Left ventricle myocardium superior (tissue), 1 donor: ENCODE measurements at regions not wholly inside any gene's neighbourhood (a gene's known extent, or its start where the extent isn't known, plus 50 kb on each side); places are given as distances from the start of the nearest gene placed in this dataset.
"Not testable (repeated sequence)": the region's sequence is repeated elsewhere in the genome, so short reads cannot be mapped to it uniquely, and the experiment has no call there.

Experiments
- ATAC-seq: fragments of 200-7000 bp; cut with Tn5 transposase; one replicate; pipeline ENCODE4 v1.9.1; 2020; ENCODE audit warnings: mild to moderate bottlenecking, moderate library complexity
- DNase-seq: peaks from one replicate; pipeline ENCODE4 v3.0.0-alpha.2; 2020
- intact Hi-C: fragments of 100-400 bp; cut with micrococcal nuclease; formaldehyde crosslinking; loops from one replicate; pipeline ENCODE4 v1.11.0; 2022
- donor health status: DM: no; HTN: yes; CAD: no; lungs with severe emphysema.

DNA sequence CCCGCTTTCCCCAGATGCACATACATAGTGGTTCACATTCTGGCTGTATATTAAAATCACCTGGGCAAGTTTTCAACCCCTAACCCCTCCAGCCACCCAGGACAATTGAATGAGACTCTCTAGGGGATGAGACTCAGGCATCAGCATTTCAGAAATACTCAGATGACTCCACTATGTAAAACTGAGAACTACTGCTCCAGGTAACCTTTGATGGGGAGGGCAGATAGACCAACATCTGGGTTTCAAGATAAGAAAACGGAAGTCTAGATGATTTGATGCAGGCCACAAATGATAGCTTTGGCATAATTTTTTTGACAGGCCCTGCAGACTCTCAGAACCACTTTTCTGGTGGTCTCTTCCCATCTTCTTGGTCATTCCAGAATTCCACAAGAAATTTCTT, 341.1 kb downstream of the EMP1 start:
- ATAC-seq (no peak), DNase-seq (no peak)
- intact Hi-C loops, result loop anchor here (10.0 kb wide), 1 partner anchor 263 kb away; no protein-coding TSS in a partner anchor

DNA sequence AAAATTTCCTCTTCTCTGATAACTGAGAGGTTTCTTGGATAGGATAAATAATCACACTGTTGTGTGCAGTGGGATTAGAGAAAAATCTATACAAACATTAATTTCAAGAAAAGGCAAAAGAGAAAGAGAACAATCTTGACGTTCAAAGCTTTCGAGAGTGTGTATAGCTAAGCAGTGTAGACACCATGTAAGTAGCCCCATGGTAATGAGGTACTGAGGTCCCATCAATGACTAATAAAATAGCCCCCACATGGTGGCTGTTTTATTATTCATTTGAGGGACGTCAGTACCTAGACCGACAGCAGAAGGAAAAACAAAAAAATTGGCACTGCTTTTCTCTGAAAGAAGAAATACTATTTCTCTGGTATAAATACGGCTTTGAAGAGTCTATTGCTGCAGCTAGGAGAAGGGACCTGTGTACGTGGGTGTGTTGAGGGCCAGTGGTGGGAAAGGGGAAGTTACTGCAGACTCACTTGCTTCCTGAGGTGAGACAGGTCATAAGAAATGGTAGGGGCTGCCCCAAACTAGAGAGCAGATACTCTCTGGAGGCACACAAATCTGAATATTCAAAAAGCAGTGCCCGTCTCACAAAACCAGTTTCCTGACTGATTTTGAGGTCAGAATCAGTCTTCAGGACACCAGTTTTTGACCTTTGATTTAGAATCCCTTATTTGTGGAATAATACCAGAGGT, 339.8 kb downstream of the EMP1 start:
- intact Hi-C loops, result loop anchor here (10.0 kb wide), 1 partner anchor 262 kb away; no protein-coding TSS in a partner anchor
- ATAC-seq, result no peak
- no peak for DNase-seq

DNA sequence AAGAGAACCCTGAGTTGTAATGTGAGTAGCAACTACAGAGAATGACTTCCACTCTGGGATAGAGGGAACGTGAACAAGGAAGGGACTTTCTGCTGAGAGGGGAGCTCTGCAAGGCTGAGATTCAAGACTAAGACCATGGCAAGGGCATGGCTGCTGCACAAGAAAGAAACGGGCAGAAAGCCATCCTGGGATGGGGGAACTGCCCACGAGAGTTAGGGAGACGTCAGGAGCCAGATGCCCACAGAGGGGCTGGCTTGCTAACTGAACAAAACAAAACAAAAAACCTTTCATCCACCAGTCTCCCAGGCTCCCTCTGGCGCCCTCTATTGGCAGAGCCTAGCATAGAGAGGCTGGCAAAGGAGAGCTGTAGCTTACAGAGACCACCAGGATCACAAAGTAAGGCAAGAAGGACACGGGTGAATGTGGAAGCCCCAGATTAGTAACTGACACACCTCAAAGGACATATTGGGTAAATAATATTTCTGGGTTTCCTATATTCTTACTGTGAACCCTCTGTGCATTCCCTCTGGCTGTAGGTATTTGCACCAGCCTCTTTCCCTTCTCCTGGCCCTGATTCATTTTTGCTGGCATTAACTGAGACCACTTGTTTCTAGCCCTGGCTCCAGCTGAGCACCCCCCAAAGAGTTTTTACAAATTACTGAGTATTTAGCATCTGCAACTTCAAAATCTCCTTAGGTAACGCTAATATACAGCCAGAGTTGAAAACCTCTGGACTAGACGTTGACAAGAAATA, 338.3 kb downstream of the EMP1 start:
- intact Hi-C loops, result loop anchor here (5.0 to 10.0 kb wide), 2 partner anchors 173 to 260 kb away; no protein-coding TSS in a partner anchor
- peak; percentile 79 for DNase-seq
- ATAC-seq, result peak; percentile 74

DNA sequence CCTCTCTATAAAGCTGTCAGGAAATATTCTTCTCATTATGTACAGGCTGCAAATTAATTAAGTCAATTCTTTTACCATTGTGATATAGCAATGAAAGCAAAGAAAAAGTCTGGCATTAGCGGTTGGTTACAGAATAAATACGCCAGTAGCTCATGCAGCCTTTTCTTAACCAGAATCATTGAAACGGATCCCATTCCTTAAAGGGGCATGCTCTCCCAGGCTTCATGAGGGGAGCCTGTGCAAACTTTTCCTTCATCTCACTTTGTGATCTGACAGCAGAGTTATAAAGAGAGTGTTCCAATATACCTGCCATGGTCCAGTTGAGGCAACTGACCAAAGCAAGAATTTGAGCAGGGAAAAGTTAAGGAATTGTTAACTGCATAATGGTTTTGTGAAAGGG, 337.7 kb downstream of the EMP1 start:
- ATAC-seq, result peak; percentile 45
- intact Hi-C loops, result loop anchor here (5.0 to 10.0 kb wide), 2 partner anchors 172 to 259 kb away; no protein-coding TSS in a partner anchor
- DNase-seq, result no peak

DNA sequence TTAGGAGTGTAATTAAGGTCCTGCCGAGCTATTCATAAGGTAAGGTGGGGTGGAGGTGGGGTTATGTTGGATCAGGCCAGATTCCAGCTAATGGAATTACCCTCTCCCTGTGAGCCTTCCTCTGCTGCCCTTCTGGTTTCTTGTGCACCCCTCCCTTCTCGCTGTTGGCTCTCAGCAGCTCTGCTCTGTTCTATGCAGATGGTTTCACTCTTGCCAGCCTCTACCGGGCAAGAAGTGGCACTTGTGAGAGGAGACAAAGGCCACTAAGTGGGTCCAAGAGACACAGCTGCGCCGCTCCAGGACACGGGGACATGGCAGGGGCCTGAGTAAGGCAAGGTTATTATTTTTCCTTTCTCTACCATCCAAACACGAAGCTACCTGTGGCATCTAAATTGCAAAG, 334.4 kb downstream of the EMP1 start:
- no peak for ATAC-seq
- intact Hi-C loops, result loop anchor here (5.0 to 10.0 kb wide), 2 partner anchors 169 to 256 kb away; no protein-coding TSS in a partner anchor

DNA sequence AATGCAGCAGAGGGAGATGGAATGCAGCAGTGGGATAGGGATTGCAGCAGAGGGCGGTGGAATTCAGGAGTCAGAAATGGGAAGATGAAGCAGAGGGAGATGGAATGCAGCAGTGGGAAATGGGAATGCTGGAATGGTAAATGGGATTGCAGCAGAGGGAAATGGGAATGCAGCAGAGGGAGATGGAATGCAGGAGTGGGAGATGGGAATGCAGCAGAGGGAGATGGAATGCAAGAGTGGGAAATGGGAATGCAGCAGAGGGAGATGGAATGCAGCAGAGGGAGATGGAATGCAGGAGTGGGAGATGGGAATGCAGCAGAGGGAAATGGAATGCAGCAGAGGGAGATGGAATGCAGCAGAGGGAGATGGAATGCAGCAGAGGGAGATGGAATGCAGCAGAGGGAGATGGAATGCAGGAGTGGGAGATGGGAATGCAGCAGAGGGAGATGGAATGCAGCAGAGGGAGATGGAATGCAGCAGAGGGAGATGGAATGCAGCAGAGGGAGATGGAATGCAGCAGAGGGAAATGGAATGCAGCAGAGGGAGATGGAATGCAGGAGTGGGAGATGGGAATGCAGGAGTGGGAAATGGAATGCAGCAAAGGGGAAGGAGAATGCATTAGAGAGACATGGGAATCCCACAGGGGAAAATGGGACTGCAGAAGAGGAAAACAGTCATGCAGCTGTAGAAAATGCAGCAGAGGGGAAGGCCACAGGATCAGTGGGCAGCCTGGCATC, 329.8 kb downstream of the EMP1 start:
- intact Hi-C loops, ATAC-seq, DNase-seq: not testable (repeated sequence)

More for the DNA sequence above, 334.4 kb downstream of the EMP1 start:
- no peak for DNase-seq

DNA sequence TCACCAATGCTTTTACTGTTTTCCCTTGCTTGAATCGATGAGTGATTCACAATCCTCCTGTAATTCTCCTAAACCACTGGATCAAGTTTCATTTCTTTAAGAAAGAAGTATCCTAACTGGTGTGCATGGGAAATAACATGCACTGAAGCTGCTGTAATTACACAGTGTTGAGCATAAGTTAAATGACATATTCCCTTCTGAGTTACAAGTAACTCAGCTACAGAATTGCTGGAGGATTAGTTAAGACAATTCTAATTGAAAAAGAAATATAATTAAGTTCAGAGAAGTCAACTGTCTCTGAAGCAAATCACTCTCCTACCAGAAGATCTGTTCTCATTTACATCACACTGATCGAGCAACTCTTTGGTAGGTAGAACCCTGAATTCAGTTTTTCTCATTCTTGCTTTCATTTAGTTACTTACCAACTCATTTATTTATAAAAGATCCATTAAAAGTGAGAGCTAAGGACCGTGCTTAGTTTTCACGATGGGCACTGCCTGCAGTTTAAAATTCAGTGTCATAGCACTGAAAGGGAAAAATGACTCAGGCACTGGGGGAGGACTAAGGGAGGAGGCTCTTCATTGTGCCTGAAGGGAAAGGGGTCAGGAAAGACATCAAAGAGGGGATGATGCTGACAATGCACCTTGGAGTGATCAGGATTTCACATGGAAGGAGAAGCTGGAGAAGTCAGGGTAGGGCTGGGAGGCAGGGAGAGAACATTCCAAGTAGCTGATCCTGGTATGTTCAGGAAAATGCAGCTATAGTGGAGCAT, 327.2 kb downstream of the EMP1 start:
- intact Hi-C loops, result no loop called here
- DNase-seq (no peak), ATAC-seq (no peak)

DNA sequence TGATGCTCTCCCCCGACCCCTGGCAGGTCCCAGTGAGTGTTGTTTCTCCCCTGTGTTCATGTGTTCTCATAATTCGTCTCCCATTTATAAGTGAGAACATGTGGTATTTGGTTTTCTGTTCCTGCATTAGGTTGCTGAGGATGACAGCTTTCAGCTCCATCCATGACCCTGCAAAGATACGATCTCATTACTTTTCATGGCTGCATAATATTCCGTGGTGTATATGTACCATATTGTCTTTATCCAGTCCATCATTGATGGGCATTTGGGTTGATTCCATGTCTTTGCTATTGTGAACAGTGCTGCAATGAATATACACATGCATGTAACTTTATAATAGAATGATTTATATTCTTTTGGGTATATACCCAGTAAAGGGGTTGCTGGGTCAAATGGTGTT, 321.5 kb downstream of the EMP1 start:
- DNase-seq, intact Hi-C loops, ATAC-seq: not testable (repeated sequence)

DNA sequence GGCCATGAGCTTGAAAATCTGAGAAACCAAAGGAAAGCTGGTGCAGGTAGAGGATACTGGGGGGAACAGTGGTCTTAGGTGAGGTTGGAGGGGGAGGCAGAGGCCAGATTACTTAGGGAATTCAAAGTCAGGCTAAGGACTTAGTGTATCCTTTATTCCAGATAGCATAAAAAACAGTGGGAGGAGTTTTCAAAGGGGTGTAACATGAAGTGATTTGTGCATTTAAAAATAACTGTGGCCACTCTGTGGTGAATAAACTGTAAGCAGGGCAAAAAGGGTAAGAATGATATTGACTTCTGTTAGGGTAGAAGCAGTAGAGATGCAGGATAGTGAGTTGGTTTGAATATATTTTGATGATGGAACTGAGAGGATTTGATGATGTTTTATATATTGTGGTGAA, 313.2 kb downstream of the EMP1 start:
- DNase-seq (no peak), ATAC-seq (no peak)
- intact Hi-C loops, result no loop called here

DNA sequence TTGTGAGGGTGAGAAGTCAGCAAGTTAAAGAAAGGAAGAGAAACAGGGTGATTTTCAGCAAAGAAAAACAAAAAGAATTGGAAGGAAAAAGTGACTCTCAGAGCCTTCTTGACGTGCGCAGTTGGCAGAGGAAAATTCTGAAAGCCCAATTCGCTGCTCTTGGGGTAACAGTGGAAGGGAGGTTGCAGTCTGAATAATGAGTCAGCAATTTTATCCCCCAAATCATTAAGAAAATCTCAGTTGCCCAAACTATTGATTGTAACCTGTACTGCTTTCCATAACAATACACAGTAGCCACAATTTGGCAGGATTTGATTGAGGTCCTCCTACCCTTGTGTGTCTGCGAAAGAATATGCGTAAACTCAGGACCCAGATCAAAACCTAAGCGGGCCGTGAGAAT, 309.1 kb downstream of the EMP1 start:
- ATAC-seq, result no peak
- DNase-seq, result no peak
- intact Hi-C loops, result no loop called here

DNA sequence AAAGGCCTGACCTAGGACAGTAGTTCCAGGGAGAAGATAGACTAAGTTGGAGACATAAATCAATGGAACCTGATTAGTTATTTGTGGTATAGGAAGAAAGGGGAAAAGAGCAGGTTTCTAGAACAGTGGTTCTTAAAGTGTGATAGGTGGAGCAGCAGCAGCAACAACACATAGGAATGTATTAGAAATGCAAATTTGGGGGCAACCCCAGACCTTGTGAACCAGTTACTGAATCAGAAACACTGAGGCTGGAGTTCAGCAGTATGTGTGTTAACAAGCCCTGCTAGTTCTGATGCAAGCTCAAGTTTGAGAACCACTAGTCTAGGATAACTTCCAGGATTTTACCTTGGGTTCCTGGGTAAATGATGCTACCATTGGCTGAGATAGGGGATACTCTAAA, 308.7 kb downstream of the EMP1 start:
- ATAC-seq (no peak), DNase-seq (no peak)
- intact Hi-C loops, result no loop called here

DNA sequence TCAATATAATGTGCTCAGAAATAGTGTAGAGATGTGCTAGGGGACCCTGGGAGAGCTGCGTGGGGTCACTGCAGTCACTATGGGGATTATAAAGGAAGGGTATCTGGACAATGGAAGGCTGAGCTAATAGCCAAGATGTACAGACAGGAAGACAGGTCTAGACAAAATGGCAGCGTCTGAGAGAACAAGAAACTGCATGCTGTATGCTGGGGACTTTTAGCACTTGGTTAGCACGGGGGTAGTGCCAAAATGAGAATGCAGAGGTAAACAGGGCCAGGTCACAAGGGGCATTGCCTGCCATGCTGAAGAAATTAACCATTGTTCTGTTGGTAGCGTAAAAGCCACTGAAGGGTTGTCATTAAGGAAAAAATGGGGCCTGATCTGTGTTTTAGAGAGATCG, 308.2 kb downstream of the EMP1 start:
- intact Hi-C loops, result no loop called here
- ATAC-seq (no peak), DNase-seq (no peak)

DNA sequence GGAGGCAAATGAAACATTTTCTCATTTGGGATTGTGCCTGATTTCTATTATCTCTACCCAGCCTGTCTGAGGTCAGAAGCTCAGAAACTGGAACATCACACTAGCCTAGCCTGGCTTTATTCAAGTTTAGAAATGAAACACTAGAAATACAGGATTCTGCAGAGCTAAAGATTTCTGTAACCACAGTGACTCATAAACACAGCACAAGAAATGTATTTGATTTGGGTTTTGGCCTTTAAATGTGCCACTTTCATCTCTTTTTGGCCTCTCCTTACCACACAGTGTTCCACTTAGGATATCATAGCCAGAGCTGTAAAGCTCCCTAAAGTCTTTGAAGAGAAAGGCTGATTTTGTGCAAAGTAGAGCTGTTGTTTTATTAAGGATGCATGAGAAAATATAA, 307.5 kb downstream of the EMP1 start:
- DNase-seq, result no peak
- intact Hi-C loops, result no loop called here
- peak; percentile 13 for ATAC-seq

DNA sequence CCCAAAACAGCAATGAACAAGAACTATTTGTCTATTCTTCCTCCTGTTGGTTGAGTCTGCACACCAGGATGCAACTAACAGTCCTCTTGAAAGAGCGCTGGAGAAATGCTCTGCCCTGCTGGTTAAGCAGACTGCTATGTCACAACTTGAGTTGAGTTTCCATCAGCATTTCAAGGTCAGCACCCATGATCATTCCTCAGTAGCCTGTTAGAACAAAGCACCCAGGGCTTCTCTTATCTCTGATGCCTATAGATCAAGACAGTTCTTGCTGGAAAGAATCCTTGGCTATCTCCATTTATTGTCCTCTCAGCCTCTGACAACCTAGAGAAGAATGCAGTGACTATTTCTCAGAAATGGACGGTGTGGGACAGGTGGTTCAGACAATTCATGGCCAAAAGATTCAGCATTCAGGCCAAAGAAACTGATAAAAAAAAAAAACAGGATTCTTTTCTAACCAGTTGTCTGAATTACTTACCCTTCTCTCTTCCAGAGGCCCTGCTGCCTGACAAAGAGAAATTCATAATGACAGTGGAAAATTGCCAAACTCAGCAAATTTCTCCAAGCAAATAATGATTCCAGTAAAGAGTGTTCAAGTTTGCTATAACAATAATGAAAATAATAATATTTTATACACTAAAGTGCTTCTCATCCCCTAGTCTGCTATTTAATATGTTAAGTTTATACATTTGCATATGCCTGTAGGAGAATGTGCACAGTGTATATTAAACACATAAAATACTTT, 306.7 kb downstream of the EMP1 start:
- ATAC-seq (no peak), DNase-seq (no peak)
- intact Hi-C loops, result no loop called here

DNA sequence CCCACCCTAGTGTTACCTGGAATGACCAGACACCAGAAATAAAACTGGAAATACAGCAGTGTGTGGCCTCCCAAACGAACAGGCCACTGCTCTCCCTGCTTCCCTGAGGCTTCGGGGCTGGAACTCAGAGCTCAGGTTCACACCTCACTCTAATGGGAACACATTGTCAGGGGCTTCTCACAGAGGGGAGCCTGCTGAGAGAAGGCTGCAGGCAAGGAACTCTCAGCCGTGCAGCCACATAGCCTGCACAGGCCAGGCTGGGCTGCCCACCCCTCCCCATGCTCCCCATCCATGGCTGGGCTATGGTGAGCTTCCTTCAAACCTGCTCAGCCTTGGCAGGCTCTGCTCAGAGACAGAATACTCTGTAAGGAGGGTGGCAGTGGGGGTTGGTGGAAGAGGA, 302.5 kb downstream of the EMP1 start:
- ATAC-seq (no peak), DNase-seq (no peak)
- intact Hi-C loops, result no loop called here

DNA sequence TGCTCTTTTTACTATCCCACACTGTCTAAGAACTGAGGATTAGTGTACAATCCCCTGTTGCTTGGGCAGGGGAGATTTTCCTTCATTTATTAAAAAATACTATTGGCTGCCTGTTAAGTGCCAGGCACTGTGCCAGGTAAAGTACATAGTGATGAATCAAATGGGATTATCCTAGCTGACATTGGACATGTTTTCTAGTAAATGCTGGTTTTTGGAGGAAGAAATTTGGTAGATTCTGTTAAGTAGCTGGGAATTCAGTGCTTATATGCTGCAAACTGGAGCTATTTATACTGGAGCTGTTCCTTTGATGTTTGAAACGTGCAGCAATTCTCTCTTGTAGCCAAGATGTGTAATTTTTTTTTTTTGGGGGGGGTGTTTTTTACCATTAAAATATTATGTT, 299.6 kb downstream of the EMP1 start:
- intact Hi-C loops, result no loop called here
- ATAC-seq (no peak), DNase-seq (no peak)

DNA sequence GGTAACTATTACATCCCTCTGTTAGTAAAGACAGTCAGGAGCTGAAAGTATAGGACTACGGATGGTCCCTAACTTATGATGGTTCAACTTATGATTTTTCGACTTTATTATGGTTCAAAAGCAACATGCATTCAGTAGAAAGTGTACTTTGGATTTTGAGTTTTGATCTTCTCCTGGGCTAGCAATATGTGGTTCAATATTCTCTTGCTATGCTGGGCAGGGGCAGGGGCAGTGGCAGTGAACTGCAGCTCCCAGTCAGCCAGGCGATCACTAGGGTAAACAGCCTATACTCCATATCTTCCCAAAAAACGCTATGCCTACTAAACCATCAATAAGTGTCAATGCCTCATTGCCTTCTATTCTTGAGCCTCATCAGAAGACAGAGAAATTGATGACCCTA, 292.7 kb downstream of the EMP1 start:
- no peak for ATAC-seq

DNA sequence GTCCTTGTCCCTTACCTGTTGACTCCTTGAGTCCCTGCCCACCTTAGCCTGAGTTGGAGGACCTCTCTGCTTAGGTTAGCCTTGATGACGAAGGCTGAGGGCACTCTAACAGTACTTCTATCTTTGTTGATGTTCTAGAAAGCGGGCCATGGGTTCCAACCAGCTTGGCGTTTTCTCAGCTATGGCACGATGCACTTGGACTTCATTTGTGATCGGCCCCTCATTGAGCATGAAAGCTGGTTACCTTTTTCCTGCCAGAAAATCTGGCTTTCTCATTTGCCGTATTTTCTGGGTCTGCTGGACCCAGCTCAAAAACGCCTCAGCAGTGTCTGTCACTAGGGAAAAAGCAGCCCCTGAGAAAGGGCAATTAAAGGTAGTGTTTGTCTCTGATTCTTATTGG, 290.8 kb downstream of the EMP1 start:
- intact Hi-C loops, result no loop called here
- DNase-seq (no peak), ATAC-seq (no peak)

More for the DNA sequence above, 292.7 kb downstream of the EMP1 start:
- intact Hi-C loops, result no loop called here
- DNase-seq, result no peak
